Peyer's patch (tissue), 4 donors: ENCODE measurements at regions not wholly inside any gene's neighbourhood (a gene's known extent, or its start where the extent isn't known, plus 50 kb on each side); places are given as distances from the start of the nearest gene placed in this dataset.

Experiments
- POLR2A ChIP-seq, 2 donors: fragments of 450-650 bp; IDR thresholded peaks; one replicate each; pipeline ENCODE4 v1.5.1; 2017; ENCODE audit warnings: antibody characterized with exemption in 2 of 2, mild to moderate bottlenecking in 2 of 2, moderate library complexity in 2 of 2
- TF ChIP-seq, protein P1 (sequence below), 6 experiments: fragments of 450-650 bp in 4 of 6; fragments of 200-600 bp in 2 of 6; sonication (generic) in 1 of 6; IDR thresholded peaks; one replicate each; pipeline ENCODE4 v1.5.1; 2017 to 2019; ENCODE audit warnings: antibody characterized with exemption in 6 of 6, mild to moderate bottlenecking in 3 of 6, moderate library complexity in 1 of 6

- TF ChIP-seq, protein P1, sequence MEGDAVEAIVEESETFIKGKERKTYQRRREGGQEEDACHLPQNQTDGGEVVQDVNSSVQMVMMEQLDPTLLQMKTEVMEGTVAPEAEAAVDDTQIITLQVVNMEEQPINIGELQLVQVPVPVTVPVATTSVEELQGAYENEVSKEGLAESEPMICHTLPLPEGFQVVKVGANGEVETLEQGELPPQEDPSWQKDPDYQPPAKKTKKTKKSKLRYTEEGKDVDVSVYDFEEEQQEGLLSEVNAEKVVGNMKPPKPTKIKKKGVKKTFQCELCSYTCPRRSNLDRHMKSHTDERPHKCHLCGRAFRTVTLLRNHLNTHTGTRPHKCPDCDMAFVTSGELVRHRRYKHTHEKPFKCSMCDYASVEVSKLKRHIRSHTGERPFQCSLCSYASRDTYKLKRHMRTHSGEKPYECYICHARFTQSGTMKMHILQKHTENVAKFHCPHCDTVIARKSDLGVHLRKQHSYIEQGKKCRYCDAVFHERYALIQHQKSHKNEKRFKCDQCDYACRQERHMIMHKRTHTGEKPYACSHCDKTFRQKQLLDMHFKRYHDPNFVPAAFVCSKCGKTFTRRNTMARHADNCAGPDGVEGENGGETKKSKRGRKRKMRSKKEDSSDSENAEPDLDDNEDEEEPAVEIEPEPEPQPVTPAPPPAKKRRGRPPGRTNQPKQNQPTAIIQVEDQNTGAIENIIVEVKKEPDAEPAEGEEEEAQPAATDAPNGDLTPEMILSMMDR (IDR thresholded peaks at IDR 0.05) = no peak
- no peak for TF ChIP-seq POLR2A (IDR thresholded peaks at IDR 0.05)
Observed at GRCh38 chr1:168825820-168826219, 96.8 kb upstream of the DPT start.
